ENCODE measurements at regions not wholly inside any gene's neighbourhood (a gene's known extent, or its start where the extent isn't known, plus 50 kb on each side); places are given as distances from the start of the nearest gene placed in this dataset.

DNA sequence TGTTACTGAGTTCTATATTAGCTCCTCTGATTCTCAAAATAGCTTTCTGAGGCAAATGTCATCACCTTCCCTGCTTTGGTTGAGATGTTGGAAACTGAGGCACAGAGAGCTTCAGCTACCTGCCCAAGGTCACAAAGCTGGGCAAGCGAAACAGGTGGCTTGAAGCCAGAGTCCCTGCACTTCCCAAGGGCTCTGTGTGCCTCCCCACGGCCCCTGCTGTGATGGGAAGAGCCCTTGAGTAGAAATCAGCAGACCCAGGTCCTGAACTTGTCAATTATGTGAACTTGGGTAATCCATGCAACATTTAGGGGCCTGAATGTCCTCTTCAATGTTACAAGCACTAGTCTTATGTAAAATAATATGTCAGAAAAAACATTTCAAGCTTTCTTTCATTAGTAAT lies 327.3 kb upstream of the PODXL start:
- TF ChIP-seq, protein P1, sequence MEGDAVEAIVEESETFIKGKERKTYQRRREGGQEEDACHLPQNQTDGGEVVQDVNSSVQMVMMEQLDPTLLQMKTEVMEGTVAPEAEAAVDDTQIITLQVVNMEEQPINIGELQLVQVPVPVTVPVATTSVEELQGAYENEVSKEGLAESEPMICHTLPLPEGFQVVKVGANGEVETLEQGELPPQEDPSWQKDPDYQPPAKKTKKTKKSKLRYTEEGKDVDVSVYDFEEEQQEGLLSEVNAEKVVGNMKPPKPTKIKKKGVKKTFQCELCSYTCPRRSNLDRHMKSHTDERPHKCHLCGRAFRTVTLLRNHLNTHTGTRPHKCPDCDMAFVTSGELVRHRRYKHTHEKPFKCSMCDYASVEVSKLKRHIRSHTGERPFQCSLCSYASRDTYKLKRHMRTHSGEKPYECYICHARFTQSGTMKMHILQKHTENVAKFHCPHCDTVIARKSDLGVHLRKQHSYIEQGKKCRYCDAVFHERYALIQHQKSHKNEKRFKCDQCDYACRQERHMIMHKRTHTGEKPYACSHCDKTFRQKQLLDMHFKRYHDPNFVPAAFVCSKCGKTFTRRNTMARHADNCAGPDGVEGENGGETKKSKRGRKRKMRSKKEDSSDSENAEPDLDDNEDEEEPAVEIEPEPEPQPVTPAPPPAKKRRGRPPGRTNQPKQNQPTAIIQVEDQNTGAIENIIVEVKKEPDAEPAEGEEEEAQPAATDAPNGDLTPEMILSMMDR (IDR thresholded peaks at IDR 0.05; ENCODE audit: low read depth, low read length, poor library complexity, severe bottlenecking) = no peak
- TF ChIP-seq EZH2phosphoT487 (IDR thresholded peaks at IDR 0.05; ENCODE audit: borderline replicate concordance, low read length) = no peak
